ENCODE measurements at regions not wholly inside any gene's neighbourhood (a gene's known extent, or its start where the extent isn't known, plus 50 kb on each side); places are given as distances from the start of the nearest gene placed in this dataset.

- no peak for TF ChIP-seq CTCF (conservative IDR thresholded peaks at IDR 0.05; ENCODE audit: low read depth, low read length)
- no peak overlapping the region for H3K4me3 ChIP-seq (ENCODE audit: low read length)
- DNase-seq (ENCODE audit: low read depth), result no peak
These were observed 146.6 kb upstream of the PCSK5 start for GRCh38 chr9:75743855-75744254.

- DNase-seq (ENCODE audit: low read depth), result no peak
- H3K4me3 ChIP-seq (ENCODE audit: low read length), result no peak overlapping the region
- TF ChIP-seq CTCF (conservative IDR thresholded peaks at IDR 0.05; ENCODE audit: low read depth, low read length), result no peak
These were observed 136.4 kb upstream of the PCSK5 start for GRCh38 chr9:75754080-75754479.

- H3K4me3 ChIP-seq (ENCODE audit: low read length), result no peak overlapping the region
- DNase-seq (ENCODE audit: low read depth), result no peak
- TF ChIP-seq CTCF (conservative IDR thresholded peaks at IDR 0.05; ENCODE audit: low read depth, low read length), result no peak
These were observed 115.3 kb upstream of the PCSK5 start for GRCh38 chr9:75775166-75775565.

- TF ChIP-seq CTCF (conservative IDR thresholded peaks at IDR 0.05; ENCODE audit: low read depth, low read length), result no peak
- no peak for DNase-seq (ENCODE audit: low read depth)
- H3K4me3 ChIP-seq (ENCODE audit: low read length), result no peak overlapping the region
These were observed 114.3 kb upstream of the PCSK5 start for GRCh38 chr9:75775966-75776691.

GRCh38 chr9:75780185-75780584 lies 110.3 kb upstream of the PCSK5 start:
- DNase-seq (ENCODE audit: low read depth), result no peak
- TF ChIP-seq CTCF (conservative IDR thresholded peaks at IDR 0.05; ENCODE audit: low read depth, low read length), result no peak
- H3K4me3 ChIP-seq (ENCODE audit: low read length), result no peak overlapping the region

- no peak for TF ChIP-seq CTCF (conservative IDR thresholded peaks at IDR 0.05; ENCODE audit: low read depth, low read length)
These were observed 102.4 kb upstream of the PCSK5 start for GRCh38 chr9:75788006-75788634.

GRCh38 chr9:75797085-75797580 lies 93.3 kb upstream of the PCSK5 start:
- no peak for DNase-seq (ENCODE audit: low read depth)
- no peak for TF ChIP-seq CTCF (conservative IDR thresholded peaks at IDR 0.05; ENCODE audit: low read depth, low read length)

More at GRCh38 chr9:75788006-75788634, 102.4 kb upstream of the PCSK5 start:
- no peak overlapping the region for H3K4me3 ChIP-seq (ENCODE audit: low read length)
- no peak for DNase-seq (ENCODE audit: low read depth)

More at GRCh38 chr9:75797085-75797580, 93.3 kb upstream of the PCSK5 start:
- no peak overlapping the region for H3K4me3 ChIP-seq (ENCODE audit: low read length)
